GM18499 (cell line): ENCODE measurements at regions not wholly inside any gene's neighbourhood (a gene's known extent, or its start where the extent isn't known, plus 50 kb on each side); places are given as distances from the start of the nearest gene placed in this dataset.

ENCODE experiments used
- ATAC-seq: cut with Tn5 transposase; IDR thresholded peaks from one replicate; pipeline ENCODE4 v1.9.1; 2021; ENCODE audit warnings: moderate number of reproducible peaks; ENCODE audit not compliant: insufficient read depth, unreplicated experiment

DNA sequence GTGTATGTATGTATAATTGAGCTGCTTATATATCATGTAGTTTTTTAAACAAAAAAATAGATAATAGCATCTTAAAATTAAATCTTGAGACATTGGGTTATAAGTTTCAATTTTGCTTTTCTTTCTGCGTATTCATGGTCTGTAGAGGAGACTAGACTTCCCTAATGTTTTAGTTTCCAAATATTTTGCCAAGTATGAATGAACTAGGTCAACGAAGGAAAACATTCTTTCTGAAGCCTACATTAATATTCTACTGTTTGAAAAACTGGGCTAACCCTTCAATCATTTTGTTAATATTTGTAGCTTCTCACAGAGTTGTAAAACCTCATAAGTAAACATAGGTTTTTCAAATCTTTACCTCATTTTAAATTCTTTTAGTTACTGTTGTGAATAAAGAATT, 592.7 kb downstream of the USP25 start:
- no peak for ATAC-seq

DNA sequence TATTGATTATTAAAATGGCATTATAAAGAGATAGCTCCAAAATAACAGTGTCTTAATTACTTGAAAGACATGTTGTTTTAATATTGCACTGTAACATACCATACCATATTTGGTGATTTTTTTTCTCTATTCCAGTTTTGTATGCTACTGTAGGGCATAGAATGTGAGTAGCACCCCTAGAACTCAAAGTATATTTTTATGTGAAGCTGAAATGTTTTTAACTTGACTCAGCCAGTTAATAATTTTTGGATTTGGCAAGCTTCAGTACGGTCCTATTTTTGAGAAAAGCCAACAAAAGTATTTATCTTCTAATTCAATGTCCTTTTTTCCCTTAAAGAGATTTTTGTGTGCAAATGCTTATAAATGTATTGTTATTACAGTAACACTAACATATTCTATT, 593.8 kb downstream of the USP25 start:
- no peak for ATAC-seq

DNA sequence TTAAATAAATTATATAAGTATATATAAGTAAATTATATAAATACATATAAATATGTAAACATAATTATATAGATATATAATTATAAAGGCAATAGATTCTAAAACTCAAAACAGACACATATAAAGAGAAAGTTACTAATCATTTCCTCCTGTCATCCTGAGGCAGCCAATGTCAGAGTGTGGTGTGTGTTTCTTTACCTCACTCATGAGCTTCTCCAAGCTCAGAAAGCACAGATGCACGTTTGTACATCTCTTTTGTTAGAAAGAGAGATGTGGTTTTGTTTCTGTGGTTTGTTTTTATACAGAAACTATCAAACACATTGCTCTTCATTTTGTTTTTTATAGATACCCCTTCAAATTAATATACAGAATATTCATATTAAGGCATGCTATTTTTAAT, 594.8 kb downstream of the USP25 start:
- no peak for ATAC-seq

DNA sequence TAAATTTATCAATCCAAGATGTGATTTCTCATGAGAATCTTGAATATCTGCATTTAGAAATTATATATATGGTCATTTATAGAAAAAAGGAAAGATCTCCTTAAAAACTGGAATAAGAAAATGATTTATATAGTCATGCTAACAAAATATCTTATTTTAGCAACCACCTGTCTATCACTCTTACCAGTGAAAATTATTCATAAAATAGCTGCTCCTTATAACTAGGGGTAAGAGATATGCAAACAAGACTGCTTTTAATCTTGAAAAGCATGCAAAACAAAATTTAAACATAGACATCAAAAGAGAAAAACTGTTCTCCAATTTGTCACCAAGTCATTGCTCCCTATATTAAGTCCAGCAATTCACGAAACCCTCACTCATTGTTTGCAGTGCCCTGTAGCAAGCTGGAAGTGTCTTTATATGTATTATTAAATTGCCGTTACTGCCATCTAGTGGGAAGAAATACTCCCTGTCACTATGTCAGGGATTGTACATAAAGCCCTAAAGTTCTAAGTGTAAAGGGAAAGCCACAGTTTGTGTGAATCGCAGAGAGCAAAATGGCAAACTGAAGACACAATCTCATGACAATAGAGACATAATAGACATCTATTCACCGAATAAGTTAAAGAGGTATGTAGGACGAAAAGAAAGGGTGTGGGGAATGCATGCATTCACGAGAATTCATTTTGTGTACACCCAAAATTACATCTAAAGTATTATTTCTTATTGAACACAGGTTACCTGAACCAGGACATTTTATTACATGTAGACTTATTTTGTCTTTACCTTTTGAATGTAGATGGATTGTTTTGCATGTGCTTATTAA, 600.5 kb downstream of the USP25 start:
- ATAC-seq, result no peak

DNA sequence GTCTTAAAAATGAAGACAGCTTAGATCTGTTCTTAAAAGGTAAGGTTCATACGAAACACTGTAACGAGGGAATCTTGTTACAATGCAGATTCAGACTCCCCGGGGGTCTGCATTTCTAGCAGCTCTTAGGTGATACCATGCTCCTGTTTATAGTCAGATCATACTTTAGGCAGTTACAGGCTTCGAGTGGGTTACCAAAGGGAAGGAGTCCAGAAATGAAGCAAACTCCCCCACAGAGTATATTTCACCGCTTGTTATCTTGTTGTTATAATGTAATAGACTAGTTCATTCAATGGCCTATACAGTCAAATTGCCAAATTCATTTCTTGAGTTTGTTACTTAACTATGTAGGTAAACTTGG, 601.1 kb downstream of the USP25 start:
- ATAC-seq, result no peak

DNA sequence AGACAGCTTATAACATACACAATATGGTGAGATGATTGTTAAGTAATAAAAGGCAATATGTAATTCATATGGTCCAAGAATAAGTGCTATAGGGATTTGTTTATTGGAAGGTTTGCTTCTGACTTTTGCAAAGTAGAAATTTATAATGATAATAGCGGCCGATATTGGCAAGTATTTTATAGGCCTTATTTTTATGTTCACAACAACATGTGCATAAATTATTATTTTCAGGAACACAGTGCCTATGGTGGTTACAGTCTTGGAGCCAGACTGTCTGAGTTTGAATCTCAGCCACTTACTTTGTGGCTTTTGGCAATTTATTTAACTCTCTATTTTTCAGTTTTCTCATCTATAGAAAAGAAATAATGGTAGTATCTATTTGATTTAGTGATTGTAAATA, 607.5 kb downstream of the USP25 start:
- no peak for ATAC-seq

DNA sequence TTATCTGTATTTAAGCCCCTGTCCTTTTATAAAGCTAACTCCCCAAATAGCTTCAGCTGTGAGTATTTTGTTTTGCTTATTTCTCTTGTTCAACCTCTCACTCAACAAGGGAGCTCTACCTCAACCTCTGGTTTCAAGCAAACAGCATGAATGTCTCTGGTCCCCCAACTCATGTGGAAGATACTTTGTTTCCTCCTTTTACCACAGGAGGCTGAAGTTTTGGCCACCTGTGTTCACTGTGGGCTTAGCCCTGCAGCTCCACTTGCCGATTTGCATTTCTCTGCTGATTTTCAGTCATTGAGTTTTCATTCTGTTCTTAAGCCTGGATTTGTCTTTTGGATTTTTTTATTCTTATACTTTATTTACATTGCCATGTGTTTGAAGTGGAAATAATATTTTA, 613.1 kb downstream of the USP25 start:
- no peak for ATAC-seq

DNA sequence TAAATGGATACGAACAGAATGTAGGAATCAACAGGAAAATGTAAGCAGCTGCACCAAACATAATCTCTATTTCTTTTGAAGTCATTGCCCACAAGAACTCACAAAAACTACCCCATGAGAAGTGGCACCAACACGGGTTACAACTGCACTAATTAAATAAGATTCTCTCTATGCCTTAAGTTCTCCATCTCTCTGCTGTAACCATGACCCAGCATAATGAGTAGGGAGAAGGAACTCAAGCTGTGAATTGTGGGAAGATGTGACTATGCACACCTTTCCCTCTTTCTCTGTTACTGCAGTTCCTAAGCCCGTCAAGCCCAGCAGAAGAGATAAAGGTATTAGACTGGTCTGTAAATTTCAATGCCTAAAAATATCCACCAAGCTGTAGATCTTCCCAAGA, 614.0 kb downstream of the USP25 start:
- ATAC-seq, result no peak

DNA sequence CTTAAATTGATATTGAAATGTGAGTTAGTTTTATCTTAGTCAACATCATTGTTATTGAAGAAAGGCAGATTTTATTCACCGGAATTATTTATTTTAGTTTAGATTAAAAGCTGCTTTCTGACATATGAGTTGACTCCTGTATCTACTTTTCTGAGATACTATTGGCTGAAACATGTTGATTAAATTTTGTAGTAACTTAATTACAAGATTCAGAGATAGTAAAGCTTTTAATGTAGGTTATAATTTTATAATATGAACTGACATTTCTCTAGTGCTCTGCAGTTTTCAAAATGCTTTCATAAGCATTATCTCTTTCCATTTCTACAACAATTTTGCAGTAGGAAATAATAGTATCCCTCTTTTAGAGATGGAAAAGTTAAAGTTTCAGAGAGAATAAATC, 616.0 kb downstream of the USP25 start:
- no peak for ATAC-seq

DNA sequence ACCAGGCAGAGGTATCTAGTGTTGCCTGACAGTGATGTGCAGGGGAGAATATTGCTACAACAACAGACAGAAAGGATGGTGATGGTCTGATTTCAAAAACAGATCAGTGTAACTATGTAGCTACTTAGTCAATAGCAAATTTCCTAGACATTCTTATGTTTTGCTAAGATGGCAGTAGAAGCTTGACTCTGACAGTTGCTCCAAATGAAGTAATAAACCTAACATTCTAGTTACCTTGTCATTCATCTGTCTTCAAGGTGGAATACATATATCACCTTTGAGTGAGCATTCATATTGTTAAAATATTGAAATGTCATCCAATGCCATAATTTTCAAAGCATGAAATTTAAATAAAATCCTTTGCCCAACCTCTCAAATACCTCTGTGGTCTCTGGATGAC, 617.4 kb downstream of the USP25 start:
- ATAC-seq, result no peak

DNA sequence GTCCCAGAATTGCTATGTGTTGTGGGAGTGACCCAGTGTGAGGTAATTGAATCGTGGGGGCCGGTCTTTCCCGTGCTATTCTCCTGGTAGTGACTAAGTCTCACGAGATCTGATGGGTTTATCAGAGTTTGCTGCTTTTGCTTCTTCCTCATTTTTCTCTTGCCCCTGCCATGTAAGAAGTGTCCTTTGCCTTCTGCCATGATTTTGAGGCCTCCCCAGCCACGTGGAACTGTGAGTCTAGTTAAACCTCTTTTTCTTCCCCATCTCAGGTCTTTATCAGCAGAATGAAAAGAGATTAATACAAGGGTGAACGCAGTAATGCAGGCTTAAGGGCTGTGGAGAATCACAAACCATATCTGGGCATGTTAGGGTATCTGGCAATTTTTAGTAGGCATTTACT, 624.0 kb downstream of the USP25 start:
- ATAC-seq, result no peak

DNA sequence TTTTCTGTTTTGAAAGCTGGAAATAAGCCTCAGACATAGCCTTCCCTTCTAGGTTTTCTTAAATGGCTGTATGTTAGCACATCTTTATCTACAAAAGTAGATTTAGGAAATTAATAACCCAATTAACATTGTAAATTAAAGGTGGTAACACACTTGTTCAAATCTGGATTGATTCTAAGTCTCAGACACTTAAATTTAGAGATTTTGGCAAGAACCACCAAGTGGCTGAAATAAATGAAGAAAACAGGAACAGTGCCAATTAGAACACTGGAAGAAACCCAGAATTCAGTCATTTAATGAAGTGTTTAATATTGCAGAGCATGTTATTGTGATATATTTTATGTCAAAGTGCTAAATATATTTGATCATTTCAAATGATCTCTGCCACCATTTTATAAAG, 628.2 kb downstream of the USP25 start:
- ATAC-seq, result no peak

DNA sequence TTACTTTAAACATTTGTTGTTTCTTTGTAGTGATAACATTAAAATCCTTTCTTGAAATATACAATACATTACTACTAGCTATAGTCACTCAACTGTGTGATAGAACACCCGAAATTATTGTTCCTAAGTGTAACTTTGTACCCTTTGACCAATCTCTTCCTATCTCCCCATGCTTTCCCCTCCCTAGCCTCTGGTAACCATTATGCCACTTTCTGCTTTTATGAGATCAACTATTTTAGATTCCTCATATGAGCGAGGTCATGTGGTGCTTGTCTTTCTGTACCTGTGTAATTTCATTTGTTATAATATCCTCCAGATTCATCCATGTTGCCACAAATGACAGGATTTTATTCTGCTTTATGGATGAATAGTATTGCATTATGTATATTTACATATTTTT, 629.0 kb downstream of the USP25 start:
- no peak for ATAC-seq

DNA sequence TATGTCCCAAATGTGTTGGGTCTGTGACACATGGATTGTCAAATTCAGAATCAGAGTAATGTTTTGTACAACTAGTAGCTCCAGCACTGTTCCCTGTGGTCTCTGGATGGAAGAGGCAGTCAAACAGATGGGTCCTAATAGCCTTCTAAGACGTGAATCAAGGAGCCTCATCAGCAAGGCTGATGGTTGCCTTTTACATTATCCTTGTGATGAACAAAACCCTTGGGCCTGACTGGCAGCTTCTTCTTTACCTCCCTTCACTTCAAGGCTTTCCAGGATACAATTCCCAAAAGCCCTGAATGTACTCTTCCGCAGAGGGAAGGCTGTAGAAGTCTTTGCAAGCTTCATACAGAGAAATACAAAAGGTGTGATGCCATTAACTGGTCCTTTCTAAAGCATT, 633.3 kb downstream of the USP25 start:
- ATAC-seq, result no peak

DNA sequence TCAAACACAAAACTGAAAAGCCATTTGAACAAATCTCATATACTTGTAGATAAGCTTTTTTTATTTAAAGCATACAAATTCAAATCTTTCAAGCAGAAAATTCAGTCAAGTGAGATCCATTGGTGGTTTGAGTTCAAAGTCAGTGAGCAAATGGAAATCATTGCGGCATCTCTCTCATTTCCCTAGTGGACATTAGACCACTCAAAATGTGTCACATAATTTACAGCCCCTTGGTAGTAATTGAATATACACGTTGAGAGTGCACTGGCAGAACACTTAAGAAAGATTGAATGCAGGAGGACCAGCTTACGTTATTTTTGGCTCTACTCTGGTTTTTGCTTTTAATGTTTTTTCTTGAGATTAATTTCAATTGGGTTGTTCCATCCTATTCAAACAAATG, 633.7 kb downstream of the USP25 start:
- ATAC-seq, result no peak

DNA sequence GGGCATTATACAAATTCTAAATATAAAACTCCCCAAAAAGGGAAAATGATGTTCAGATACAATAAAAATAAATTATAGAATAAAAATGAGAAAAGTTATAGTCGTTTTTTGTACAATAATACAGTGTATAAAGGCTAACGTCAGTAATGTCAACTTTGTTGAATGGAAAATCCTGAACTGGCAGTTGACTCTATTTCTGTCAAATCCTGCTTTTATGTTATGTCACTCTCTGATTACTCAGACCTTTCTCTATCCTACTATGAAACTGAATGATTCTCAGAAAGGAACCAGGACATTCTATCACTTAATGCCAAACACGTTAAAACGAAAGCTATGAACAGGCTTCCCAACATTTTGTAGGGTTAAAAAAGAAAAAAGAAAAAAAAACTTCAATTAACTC, 636.4 kb downstream of the USP25 start:
- no peak for ATAC-seq

DNA sequence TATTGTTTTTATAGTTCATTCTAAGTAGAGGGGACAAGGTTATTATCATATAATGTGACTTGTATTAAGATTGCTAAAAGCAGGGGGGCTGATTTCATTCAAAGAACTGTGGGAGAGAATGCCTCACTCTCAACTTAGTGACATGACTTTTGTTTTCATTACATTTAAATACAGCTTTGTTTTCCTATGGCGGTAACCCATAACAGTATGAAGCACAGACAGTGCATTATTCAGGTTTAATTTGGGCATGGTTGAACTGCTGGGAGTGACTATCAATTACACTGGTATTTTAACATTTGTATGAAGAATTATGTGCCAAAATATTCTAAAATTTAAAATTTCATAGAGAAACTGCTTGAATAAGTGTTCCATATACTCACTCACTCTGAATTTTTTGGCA, 637.3 kb downstream of the USP25 start:
- ATAC-seq, result no peak

DNA sequence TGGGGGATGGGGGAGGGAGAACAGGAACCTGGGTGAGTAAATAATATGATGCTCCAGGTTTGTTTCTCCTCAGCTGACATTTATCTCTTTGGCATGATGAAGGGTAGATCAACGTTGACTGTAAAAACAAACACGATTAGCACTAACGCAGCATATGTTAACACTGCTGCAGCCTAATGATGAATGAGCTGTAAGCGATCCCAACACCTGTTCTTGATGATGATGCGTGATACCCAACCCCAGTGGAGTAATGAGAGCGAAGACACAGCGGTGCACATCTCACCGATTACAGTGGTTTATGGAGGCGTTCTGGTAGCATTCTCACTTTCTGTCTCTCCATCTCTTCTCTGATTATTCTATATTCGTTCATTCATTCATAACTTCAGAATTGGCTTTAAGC, 640.4 kb downstream of the USP25 start:
- ATAC-seq, result no peak

DNA sequence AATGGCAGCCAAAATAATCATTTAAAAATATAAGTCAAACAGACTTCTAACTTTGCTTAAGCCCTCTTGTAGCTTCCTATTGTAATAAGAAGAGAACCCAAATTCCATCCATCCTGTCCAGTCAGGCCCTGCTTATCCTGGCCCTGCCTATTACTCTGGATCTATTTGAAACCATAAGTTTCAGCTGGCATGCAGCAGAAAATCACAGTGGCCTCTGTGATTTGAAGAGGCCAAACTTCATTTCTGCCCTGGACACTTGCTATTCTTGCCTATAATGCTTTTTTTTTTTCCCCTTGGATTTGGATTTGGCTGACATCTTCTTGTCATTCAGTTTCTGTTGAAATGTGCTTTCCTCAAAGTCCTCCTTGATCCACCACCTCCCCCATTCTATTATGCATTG, 642.8 kb downstream of the USP25 start:
- no peak for ATAC-seq

DNA sequence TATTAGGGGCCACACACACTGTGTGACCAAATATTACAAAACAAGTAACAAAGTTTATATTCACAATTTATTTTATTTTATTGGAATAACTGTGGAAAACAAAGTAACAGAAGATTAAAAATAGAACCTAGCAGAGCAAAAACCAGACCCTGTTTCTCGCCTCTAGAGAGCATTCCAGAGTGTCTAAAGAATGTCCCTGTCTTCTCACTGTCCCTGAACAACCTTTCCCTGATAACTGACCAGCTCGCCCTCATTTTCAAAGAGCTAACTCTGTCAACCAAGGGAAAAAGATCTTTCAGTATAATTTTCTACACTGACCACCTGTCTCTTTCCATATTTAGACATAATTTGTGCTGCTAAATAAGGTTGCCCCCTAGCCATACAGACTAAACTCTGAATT, 646.9 kb downstream of the USP25 start:
- no peak for ATAC-seq

DNA sequence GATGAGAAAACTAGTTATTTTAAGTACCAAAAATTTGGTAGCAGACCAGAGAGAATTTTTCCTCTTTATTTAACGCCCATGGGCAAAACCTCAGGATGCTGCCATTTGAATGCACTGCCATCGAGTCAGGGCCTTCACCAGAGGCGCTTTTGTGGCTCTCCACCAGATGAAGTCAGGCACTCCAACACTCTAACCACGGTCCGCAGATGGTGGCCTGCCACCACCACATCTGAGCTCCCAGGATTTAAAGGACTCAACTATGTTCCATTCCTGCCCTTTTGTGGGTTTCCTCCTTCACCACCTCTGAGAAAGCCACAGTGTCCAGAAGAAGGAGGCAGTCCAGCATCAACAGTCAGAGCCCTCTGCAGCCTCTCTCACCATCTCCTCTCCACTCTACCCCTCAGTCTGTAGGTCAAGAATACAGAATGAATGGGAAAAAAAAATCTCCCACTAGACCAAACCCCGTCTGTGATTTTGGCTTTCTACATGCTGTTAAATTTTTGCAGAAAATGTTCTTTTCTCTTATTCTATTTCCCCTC, 647.4 kb downstream of the USP25 start:
- ATAC-seq, result no peak

DNA sequence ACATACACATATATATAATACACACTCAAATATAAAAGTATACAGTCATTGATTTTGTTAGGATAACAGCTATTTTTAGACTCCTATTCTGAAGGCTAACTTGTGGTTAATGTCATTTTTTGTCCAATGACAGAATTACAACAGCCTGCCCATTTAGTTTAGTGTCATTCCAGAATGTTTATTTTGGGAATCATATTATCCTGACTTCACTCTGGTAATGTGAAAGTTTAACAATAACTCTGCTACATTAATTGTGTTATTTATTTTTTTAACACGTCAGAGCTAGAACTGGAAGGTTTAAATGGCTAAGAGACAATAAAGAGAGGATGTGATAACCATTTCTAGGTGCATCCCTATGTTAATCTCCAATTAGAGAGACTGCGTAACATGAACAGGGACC, 648.1 kb downstream of the USP25 start:
- ATAC-seq, result no peak
